ENCODE measurements at regions not wholly inside any gene's neighbourhood (a gene's known extent, or its start where the extent isn't known, plus 50 kb on each side); places are given as distances from the start of the nearest gene placed in this dataset.
"Not testable (repeated sequence)": the region's sequence is repeated elsewhere in the genome, so short reads cannot be mapped to it uniquely, and the experiment has no call there.

DNA sequence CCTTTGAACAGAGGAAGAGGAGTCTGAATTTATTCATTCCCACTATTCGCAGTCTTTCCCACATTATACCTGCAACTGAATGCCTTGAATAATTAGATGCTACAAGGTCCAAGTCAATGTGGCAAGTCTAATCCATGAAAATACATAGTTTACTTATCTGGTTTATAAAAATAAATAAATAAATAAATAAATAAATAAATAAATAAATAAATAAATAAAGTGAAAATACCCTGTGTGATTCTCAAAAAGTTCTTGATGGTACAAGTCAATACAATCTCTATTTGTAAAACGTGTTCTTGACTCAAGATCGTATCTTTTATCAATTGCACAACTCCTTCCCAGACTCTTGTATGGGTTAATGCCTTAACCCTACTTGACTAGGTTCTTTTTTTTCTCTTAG, 417.7 kb downstream of the ZWINT start:
- Histone ChIP-seq H3K4me2 (ENCODE audit: low read depth, low read length) (no peak overlapping the region), H3K9me3 (replicated peaks; ENCODE audit: insufficient read depth, low read length) (no peaks in the 10 kb centered on the region), H3K9ac (ENCODE audit: low read length) (no peak overlapping the region), H3K27ac (ENCODE audit: low read length) (no peak overlapping the region), H3K9me2 (replicated peaks; ENCODE audit: insufficient read depth, low read length) (no peaks in the 10 kb centered on the region), H2AFZ (ENCODE audit: low read length) (no peak overlapping the region), H4K20me1 (ENCODE audit: insufficient read depth, low read length) (no peaks in the 10 kb centered on the region), H3K36me3 (replicated peaks; ENCODE audit: insufficient read depth, low read length) (no peaks in the 10 kb centered on the region), H3K27me3 (replicated peaks; ENCODE audit: insufficient read depth, low read length) (no peaks in the 10 kb centered on the region), H3K4me3 (ENCODE audit: low read length) (no peak overlapping the region), H3K79me2 (ENCODE audit: low read length) (no peaks in the 10 kb centered on the region), H3F3A (ENCODE audit: insufficient read depth, low read length) (no peaks in the 10 kb centered on the region), H3K4me1 (ENCODE audit: low read length) (no peaks in the 10 kb centered on the region)
- TF ChIP-seq EZH2 (optimal IDR thresholded peaks at IDR 0.05; ENCODE audit: low read depth, low read length), result no peak
- TF ChIP-seq EZH2phosphoT487 (IDR thresholded peaks at IDR 0.05; ENCODE audit: low read length), result no peak
- TF ChIP-seq, protein P1, sequence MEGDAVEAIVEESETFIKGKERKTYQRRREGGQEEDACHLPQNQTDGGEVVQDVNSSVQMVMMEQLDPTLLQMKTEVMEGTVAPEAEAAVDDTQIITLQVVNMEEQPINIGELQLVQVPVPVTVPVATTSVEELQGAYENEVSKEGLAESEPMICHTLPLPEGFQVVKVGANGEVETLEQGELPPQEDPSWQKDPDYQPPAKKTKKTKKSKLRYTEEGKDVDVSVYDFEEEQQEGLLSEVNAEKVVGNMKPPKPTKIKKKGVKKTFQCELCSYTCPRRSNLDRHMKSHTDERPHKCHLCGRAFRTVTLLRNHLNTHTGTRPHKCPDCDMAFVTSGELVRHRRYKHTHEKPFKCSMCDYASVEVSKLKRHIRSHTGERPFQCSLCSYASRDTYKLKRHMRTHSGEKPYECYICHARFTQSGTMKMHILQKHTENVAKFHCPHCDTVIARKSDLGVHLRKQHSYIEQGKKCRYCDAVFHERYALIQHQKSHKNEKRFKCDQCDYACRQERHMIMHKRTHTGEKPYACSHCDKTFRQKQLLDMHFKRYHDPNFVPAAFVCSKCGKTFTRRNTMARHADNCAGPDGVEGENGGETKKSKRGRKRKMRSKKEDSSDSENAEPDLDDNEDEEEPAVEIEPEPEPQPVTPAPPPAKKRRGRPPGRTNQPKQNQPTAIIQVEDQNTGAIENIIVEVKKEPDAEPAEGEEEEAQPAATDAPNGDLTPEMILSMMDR (IDR thresholded peaks at IDR 0.05; ENCODE audit: low read length), result no peak
- no peak for DNase-seq

DNA sequence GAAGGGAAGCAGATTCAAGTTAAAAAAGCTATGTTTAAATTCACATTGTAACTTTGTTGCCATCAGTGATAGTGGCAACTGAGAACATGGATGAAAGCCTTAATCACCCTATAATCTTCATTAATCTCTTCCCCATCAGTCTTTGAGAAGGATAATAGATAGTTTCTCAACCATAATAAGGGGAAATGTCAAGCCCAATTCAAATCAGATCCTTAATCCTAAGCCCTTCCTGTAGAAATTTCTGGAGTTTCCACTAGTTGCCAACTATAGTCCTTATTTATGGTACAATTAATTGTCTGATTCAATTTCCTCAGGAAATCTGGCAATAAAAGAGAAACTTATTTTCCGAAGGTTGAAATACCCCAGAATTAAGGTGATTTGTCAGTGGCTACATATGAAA, 431.8 kb downstream of the ZWINT start:
- Histone ChIP-seq H3K36me3 (replicated peaks; ENCODE audit: insufficient read depth, low read length) (no peaks in the 10 kb centered on the region), H3K4me3 (ENCODE audit: low read length) (no peak overlapping the region), H3K27ac (ENCODE audit: low read length) (no peak overlapping the region), H3K4me1 (ENCODE audit: low read length) (no peaks in the 10 kb centered on the region), H3F3A (ENCODE audit: insufficient read depth, low read length) (no peaks in the 10 kb centered on the region), H3K9me3 (replicated peaks; ENCODE audit: insufficient read depth, low read length) (no peaks in the 10 kb centered on the region), H3K4me2 (ENCODE audit: low read depth, low read length) (no peak overlapping the region), H4K20me1 (ENCODE audit: insufficient read depth, low read length) (no peaks in the 10 kb centered on the region), H3K9me2 (replicated peaks; ENCODE audit: insufficient read depth, low read length) (no peaks in the 10 kb centered on the region; the same call in 1 of the 2 replicates), H3K9ac (ENCODE audit: low read length) (no peak overlapping the region), H3K27me3 (replicated peaks; ENCODE audit: insufficient read depth, low read length) (no peaks in the 10 kb centered on the region), H3K79me2 (ENCODE audit: low read length) (no peaks in the 10 kb centered on the region), H2AFZ (ENCODE audit: low read length) (no peak overlapping the region)
- DNase-seq, result no peak
- TF ChIP-seq EZH2phosphoT487 (IDR thresholded peaks at IDR 0.05; ENCODE audit: low read length) (no peak), EZH2 (optimal IDR thresholded peaks at IDR 0.05; ENCODE audit: low read depth, low read length) (no peak)
- TF ChIP-seq, protein P1 (IDR thresholded peaks at IDR 0.05; ENCODE audit: low read length), result no peak

DNA sequence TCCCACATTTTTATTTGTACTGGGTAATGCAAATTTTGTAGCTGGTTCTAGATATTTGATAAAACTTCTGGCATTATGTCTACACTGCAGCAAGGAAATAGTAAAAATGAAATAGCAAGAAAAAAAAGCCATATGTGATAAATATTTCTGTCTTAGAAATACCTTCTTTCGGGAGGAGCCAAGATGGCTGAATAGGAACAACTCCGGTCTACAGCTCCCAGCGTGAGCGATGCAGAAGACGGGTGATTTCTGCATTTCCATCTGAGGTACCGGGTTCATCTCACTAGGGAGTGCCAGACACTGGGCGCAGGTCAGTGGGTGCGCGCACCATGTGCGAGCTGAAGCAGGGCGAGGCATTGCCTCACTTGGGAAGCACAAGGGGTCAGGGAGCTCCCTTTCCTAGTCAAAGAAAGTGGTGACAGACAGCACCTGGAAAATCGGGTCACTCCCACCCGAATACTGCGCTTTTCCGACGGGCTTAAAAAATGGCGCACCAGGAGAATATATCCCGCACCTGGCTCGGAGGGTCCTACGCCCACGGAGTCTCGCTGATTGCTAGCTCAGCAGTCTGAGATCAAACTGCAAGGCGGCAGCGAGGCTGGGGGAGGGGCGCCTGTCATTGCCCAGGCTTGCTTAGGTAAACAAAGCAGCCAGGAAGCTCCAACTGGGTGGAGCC, 461.4 kb downstream of the ZWINT start:
- not testable (repeated sequence) for H3K9me2 ChIP-seq (replicated peaks; ENCODE audit: insufficient read depth, low read length); H3K79me2 ChIP-seq (ENCODE audit: low read length); H3K36me3 ChIP-seq (replicated peaks; ENCODE audit: insufficient read depth, low read length); H3K4me3 ChIP-seq (ENCODE audit: low read length); H3K4me2 ChIP-seq (ENCODE audit: low read depth, low read length); H3K27ac ChIP-seq (ENCODE audit: low read length); DNase-seq; H2AFZ ChIP-seq (ENCODE audit: low read length); H3K27me3 ChIP-seq (replicated peaks; ENCODE audit: insufficient read depth, low read length); H3F3A ChIP-seq (ENCODE audit: insufficient read depth, low read length); H4K20me1 ChIP-seq (ENCODE audit: insufficient read depth, low read length); H3K9ac ChIP-seq (ENCODE audit: low read length); H3K9me3 ChIP-seq (replicated peaks; ENCODE audit: insufficient read depth, low read length); H3K4me1 ChIP-seq (ENCODE audit: low read length)

DNA sequence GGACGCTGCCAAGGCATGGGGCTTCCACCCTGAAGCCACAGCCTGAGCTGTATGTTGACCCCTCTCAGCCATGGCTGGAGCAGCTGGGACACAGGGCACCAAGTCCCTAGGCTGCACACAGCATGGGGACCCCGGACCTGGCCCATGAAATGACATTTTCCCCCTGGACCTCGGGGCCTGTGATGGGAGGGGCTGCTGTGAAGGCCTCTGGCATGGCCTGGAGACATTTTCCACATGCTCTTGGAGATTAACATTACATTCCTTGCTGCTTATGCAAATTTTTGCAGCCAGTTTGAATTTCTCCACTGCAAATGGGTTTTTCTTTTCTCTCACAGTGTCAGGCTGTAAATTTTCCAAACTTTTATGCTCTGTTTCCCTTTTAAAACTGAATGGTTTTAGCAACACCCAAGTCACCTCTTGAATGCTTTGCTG, 463.6 kb downstream of the ZWINT start:
- TF ChIP-seq, protein P1 (IDR thresholded peaks at IDR 0.05; ENCODE audit: low read length), result no peak
- H4K20me1 ChIP-seq (ENCODE audit: insufficient read depth, low read length), result no peaks in the 10 kb centered on the region
- H2AFZ ChIP-seq (ENCODE audit: low read length), result no peak overlapping the region
- H3K36me3 ChIP-seq (replicated peaks; ENCODE audit: insufficient read depth, low read length), result no peaks in the 10 kb centered on the region
- no peaks in the 10 kb centered on the region for H3K27me3 ChIP-seq (replicated peaks; ENCODE audit: insufficient read depth, low read length)
- no peaks in the 10 kb centered on the region for H3F3A ChIP-seq (ENCODE audit: insufficient read depth, low read length)
- H3K9me3 ChIP-seq (replicated peaks; ENCODE audit: insufficient read depth, low read length), result no peaks in the 10 kb centered on the region
- no peak overlapping the region for H3K4me3 ChIP-seq (ENCODE audit: low read length)
- H3K9me2 ChIP-seq (replicated peaks; ENCODE audit: insufficient read depth, low read length), result no peaks in the 10 kb centered on the region
- no peaks in the 10 kb centered on the region for H3K79me2 ChIP-seq (ENCODE audit: low read length)
- no peak overlapping the region for H3K9ac ChIP-seq (ENCODE audit: low read length)
- H3K4me1 ChIP-seq (ENCODE audit: low read length), result no peaks in the 10 kb centered on the region
- DNase-seq, result no peak
- H3K27ac ChIP-seq (ENCODE audit: low read length), result no peak overlapping the region
- no peak overlapping the region for H3K4me2 ChIP-seq (ENCODE audit: low read depth, low read length)
